ENCODE measurements at regions not wholly inside any gene's neighbourhood (a gene's known extent, or its start where the extent isn't known, plus 50 kb on each side); places are given as distances from the start of the nearest gene placed in this dataset.

DNA sequence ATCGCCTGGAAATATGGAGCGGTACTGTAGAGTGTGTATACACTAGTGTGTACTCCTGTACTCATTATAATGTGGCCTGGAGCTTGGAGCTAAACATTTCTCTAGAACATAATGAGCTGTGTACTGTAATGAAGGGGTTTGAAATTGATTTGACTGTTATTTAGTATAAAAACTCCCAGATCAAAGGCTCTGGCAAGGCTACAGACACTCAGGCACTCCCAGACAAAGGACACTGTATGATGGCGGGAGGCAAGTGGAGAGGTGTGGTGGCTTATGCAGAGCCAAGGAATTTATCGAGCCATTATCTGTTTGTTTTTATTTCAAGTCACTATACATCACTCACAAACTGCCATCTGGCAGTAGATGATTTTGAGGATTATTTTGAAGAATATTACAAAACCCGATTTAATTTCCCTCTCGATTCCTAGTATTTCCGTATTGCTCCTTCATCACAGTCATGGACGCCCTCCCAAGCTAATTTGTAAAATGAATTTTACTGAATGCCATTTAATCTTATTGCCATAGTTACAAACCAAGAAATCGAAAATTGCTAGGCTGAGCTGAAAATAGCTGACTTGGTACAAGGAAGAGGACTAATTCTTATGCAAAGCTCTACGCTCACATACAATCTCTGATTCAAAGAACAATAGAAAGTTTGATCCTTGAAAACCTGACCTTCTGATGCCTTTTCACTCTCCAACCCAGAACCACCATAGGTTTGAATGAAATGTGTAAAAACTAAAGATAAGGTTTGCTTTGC, 240.2 kb upstream of the SEMA6A start:
- TF ChIP-seq, protein P1, sequence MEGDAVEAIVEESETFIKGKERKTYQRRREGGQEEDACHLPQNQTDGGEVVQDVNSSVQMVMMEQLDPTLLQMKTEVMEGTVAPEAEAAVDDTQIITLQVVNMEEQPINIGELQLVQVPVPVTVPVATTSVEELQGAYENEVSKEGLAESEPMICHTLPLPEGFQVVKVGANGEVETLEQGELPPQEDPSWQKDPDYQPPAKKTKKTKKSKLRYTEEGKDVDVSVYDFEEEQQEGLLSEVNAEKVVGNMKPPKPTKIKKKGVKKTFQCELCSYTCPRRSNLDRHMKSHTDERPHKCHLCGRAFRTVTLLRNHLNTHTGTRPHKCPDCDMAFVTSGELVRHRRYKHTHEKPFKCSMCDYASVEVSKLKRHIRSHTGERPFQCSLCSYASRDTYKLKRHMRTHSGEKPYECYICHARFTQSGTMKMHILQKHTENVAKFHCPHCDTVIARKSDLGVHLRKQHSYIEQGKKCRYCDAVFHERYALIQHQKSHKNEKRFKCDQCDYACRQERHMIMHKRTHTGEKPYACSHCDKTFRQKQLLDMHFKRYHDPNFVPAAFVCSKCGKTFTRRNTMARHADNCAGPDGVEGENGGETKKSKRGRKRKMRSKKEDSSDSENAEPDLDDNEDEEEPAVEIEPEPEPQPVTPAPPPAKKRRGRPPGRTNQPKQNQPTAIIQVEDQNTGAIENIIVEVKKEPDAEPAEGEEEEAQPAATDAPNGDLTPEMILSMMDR (IDR thresholded peaks at IDR 0.05) = no peak
- no peak for TF ChIP-seq POLR2AphosphoS5 (IDR thresholded peaks at IDR 0.05)
